ENCODE measurements at regions not wholly inside any gene's neighbourhood (a gene's known extent, or its start where the extent isn't known, plus 50 kb on each side); places are given as distances from the start of the nearest gene placed in this dataset.
"Not testable (repeated sequence)": the region's sequence is repeated elsewhere in the genome, so short reads cannot be mapped to it uniquely, and the experiment has no call there.

DNA sequence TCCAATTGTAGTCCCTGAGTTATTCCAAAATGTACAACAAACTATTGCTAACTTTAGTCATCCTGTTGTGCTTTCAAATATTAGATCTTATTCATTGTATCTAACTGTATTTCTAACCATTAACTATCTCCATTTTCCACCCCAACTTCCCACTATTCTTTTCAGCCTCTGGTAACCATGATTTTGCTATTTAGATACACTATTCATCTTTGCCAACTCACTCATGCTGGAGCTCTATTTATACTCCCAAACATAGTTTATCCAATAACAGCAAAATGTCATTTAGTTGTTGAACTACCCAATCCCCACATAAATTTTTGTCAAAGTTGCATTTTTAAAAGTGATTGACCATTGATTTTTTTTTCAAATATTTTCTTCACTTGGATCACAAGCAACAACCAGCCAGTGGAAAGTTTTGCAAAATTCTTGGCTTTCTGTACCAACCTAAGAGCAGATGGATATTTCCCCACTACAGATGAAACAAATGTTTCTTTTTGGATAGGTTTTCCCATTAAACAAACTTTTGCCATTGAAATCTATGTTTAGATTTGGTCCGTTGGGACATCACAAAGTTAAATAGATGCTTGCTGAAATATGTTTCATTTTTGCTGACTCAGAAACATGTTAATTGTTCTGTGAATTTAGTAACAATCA lies 866.0 kb downstream of the LTN1 start:
- no peak overlapping the region for H3K27ac ChIP-seq
- no peaks in the 10 kb centered on the region for H3K36me3 ChIP-seq
- TF ChIP-seq, protein P1, sequence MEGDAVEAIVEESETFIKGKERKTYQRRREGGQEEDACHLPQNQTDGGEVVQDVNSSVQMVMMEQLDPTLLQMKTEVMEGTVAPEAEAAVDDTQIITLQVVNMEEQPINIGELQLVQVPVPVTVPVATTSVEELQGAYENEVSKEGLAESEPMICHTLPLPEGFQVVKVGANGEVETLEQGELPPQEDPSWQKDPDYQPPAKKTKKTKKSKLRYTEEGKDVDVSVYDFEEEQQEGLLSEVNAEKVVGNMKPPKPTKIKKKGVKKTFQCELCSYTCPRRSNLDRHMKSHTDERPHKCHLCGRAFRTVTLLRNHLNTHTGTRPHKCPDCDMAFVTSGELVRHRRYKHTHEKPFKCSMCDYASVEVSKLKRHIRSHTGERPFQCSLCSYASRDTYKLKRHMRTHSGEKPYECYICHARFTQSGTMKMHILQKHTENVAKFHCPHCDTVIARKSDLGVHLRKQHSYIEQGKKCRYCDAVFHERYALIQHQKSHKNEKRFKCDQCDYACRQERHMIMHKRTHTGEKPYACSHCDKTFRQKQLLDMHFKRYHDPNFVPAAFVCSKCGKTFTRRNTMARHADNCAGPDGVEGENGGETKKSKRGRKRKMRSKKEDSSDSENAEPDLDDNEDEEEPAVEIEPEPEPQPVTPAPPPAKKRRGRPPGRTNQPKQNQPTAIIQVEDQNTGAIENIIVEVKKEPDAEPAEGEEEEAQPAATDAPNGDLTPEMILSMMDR (IDR thresholded peaks at IDR 0.05; ENCODE audit: low read depth, low read length) = no peak
- H3K27me3 ChIP-seq (ENCODE audit: insufficient read depth, low read depth, severe bottlenecking) = peaks cover 32% of the 10 kb centered on the region
- H3K9me3 ChIP-seq (ENCODE audit: severe bottlenecking) = peaks cover 2% of the 10 kb centered on the region
- no peak for DNase-seq
- no peak overlapping the region for H3K4me3 ChIP-seq (ENCODE audit: low read depth, low read length)

DNA sequence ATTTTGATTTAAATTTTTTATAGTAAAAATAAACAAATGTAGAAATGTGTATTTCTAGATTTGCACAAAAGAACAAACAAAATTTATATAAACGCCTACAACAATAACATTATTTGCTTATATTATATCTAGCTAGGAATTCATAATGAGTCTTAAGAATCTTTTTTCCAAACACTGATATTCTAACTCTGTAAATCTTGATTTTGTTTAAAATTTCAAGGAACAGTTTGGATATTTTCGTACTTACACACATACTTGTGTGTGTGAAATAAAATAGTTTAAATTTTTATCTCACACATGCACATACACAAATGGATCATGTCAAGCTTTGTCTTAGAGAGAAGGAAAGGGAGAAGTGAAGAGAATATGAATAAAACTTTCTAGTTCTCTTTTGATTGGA lies 868.1 kb downstream of the LTN1 start:
- TF ChIP-seq, protein P1 (IDR thresholded peaks at IDR 0.05; ENCODE audit: low read depth, low read length) = no peak
- no peaks in the 10 kb centered on the region for H3K9me3 ChIP-seq (ENCODE audit: severe bottlenecking)
- no peak for DNase-seq

GRCh38 chr21:28118570-28118969 lies 874.1 kb downstream of the LTN1 start:
- Histone ChIP-seq H3K4me3 (ENCODE audit: low read depth, low read length) (no peak overlapping the region), H3K9me3 (ENCODE audit: severe bottlenecking) (peaks cover 3% of the 10 kb centered on the region), H3K36me3 (no peaks in the 10 kb centered on the region), H3K27ac (no peak overlapping the region), H3K27me3 (ENCODE audit: insufficient read depth, low read depth, severe bottlenecking) (peaks cover 54% of the 10 kb centered on the region)
- TF ChIP-seq, protein P1 (IDR thresholded peaks at IDR 0.05; ENCODE audit: low read depth, low read length) = no peak
- no peak for DNase-seq

More for the DNA sequence above, 868.1 kb downstream of the LTN1 start:
- Histone ChIP-seq H3K27me3 (ENCODE audit: insufficient read depth, low read depth, severe bottlenecking) (peaks cover 40% of the 10 kb centered on the region), H3K36me3 (no peaks in the 10 kb centered on the region), H3K4me3 (ENCODE audit: low read depth, low read length) (no peak overlapping the region), H3K27ac (no peak overlapping the region)

DNA sequence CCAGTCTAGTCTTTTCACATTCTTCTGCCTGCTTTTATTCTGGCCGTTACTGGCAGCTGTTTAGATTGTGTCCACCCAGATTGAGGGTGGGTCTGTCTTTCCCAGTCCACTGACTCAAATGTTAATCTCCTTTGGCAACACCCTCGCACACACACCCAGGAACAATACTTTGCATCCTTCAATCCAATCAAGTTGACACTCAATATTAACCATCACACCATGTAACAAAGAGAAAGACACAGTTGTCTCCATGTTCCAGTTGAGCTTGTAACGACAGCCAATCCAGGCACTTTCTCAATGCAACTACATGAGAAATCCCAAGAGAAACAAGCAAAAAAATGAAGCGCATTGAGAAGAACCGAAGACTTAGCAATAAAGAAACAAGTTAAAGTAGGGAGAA lies 877.7 kb downstream of the LTN1 start:
- DNase-seq; H3K9me3 ChIP-seq (ENCODE audit: severe bottlenecking); H3K4me3 ChIP-seq (ENCODE audit: low read depth, low read length); H3K36me3 ChIP-seq; H3K27ac ChIP-seq: not testable (repeated sequence)
- peaks cover 79% of the 10 kb centered on the region for H3K27me3 ChIP-seq (ENCODE audit: insufficient read depth, low read depth, severe bottlenecking)

DNA sequence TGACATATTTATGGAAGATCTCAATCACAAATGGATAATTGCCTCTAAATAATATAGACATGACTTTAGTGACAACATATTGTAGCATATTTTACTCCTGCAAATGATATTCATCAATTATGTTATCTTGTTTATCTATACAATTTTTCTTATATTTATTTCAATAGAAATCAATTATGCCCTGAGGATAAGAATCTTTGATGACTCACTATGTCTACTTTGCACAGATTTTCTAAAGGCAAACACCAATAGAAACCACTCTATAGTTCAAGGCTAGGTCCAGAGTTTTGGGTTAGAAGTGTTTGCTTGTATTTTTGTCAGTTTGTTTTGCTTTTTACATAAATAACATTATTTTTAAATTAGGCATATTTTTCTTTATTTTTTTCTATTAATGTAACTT lies 879.0 kb downstream of the LTN1 start:
- peaks cover 84% of the 10 kb centered on the region for H3K27me3 ChIP-seq (ENCODE audit: insufficient read depth, low read depth, severe bottlenecking)
- no peak for DNase-seq
- peaks cover 3% of the 10 kb centered on the region for H3K9me3 ChIP-seq (ENCODE audit: severe bottlenecking)
- H3K27ac ChIP-seq = no peak overlapping the region
- no peaks in the 10 kb centered on the region for H3K36me3 ChIP-seq
- H3K4me3 ChIP-seq (ENCODE audit: low read depth, low read length) = no peak overlapping the region
- TF ChIP-seq, protein P1 (IDR thresholded peaks at IDR 0.05; ENCODE audit: low read depth, low read length) = no peak

- H3K27me3 ChIP-seq (ENCODE audit: insufficient read depth, low read depth, severe bottlenecking) = peaks cover 88% of the 10 kb centered on the region
- TF ChIP-seq, protein P1 (IDR thresholded peaks at IDR 0.05; ENCODE audit: low read depth, low read length) = no peak
- DNase-seq = no peak
- H3K27ac ChIP-seq = no peak overlapping the region
- H3K36me3 ChIP-seq = no peaks in the 10 kb centered on the region
- no peak overlapping the region for H3K4me3 ChIP-seq (ENCODE audit: low read depth, low read length)
- peaks cover 1% of the 10 kb centered on the region for H3K9me3 ChIP-seq (ENCODE audit: severe bottlenecking)
These were observed 880.2 kb downstream of the LTN1 start for GRCh38 chr21:28112511-28112910.
